Panc1 (cell line): ENCODE measurements at regions not wholly inside any gene's neighbourhood (a gene's known extent, or its start where the extent isn't known, plus 50 kb on each side); places are given as distances from the start of the nearest gene placed in this dataset.
"Not testable (repeated sequence)": the region's sequence is repeated elsewhere in the genome, so short reads cannot be mapped to it uniquely, and the experiment has no call there.

Experiments
- ATAC-seq: fragments of 200-7000 bp; cut with Tn5 transposase; 2 replicates; pipeline ENCODE4 v1.9.1; 2020; ENCODE audit warnings: mild to moderate bottlenecking, moderate library complexity
- BruUV-seq: library from RNA; stranded (reverse); fragments of 400-500 nt; replicated peaks from 2 replicates; lab custom pipeline; 2021; lab: Mats Ljungman, UMichigan
- CTCF ChIA-PET: fragments of 300-600 bp; sonication (Branson Sonifier 250); formaldehyde crosslinking; loops from one replicate; lab custom pipeline; 2022; ENCODE audit warnings: antibody characterized with exemption; lab: Charles Lee
- POLR2A ChIA-PET: fragments of 300-600 bp; sonication (Branson Sonifier 250); formaldehyde crosslinking; loops from one replicate; lab custom pipeline; 2022; ENCODE audit warnings: antibody characterized with exemption; lab: Charles Lee
- DNase-seq: peaks from one replicate; pipeline ENCODE4 v3.0.0-alpha.2; 2010; ENCODE audit warnings: low read depth, low spot score
- H3K27ac ChIP-seq: 2 replicates; pipeline ENCODE4 v1.5.1; 2011; ENCODE audit warnings: mild to moderate bottlenecking, low read length, inconsistent platforms
- H3K27me3 ChIP-seq: fragments of 200-500 bp; sonication (Bioruptor generic); 2 replicates; pipeline ENCODE4 v1.6.0; 2014; ENCODE audit warnings: low read length, inconsistent platforms; ENCODE audit not compliant: control insufficient read depth, insufficient read depth
- H3K36me3 ChIP-seq: fragments of 200-500 bp; sonication (Bioruptor generic); 2 replicates; pipeline ENCODE4 v1.5.1; 2014; ENCODE audit warnings: inconsistent platforms, mild to moderate bottlenecking, low read length, moderate library complexity; ENCODE audit not compliant: control insufficient read depth, insufficient read depth
- H3K4me1 ChIP-seq: 2 replicates; pipeline ENCODE4 v1.5.1; 2011; ENCODE audit warnings: inconsistent platforms, mild to moderate bottlenecking, low read length, moderate library complexity; ENCODE audit not compliant: control insufficient read depth, insufficient read depth
- H3K4me3 ChIP-seq, 2 experiments: 2 replicates each; pipeline ENCODE4 v1.5.1; 2011 to 2012; ENCODE audit warnings: low read depth in 2 of 2, low read length in 2 of 2, mild to moderate bottlenecking in 2 of 2, inconsistent platforms in 1 of 2, moderate library complexity in 1 of 2
- H3K9me3 ChIP-seq: fragments of 200-500 bp; sonication (Bioruptor generic); 2 replicates; pipeline ENCODE4 v1.5.1; 2014; ENCODE audit warnings: low read depth, mild to moderate bottlenecking, inconsistent platforms, low read length, moderate library complexity; ENCODE audit not compliant: control insufficient read depth, insufficient read depth
- POLR2AphosphoS5 ChIP-seq: IDR thresholded peaks from 2 replicates; pipeline ENCODE4 v1.6.1; 2012; ENCODE audit warnings: mild to moderate bottlenecking, low read depth, low read length, moderate library complexity
- SIN3A ChIP-seq: IDR thresholded peaks from 2 replicates; pipeline ENCODE4 v1.6.1; 2012; ENCODE audit warnings: low read depth, mild to moderate bottlenecking, low read length, moderate library complexity, borderline replicate concordance; ENCODE audit not compliant: insufficient read depth
- TCF7L2 ChIP-seq: IDR thresholded peaks from 2 replicates; pipeline ENCODE4 v1.6.1; 2011; ENCODE audit warnings: mild to moderate bottlenecking, low read depth, low read length, inconsistent platforms
- in situ Hi-C: cut with HindIII; loops from 2 replicates; pipeline ENCODE4 v1.10.0; 2016; ENCODE audit warnings: low sequenced_read_pairs, low pct_unique_long_range_greater_than_20kb
- intact Hi-C: fragments of 100-400 bp; cut with micrococcal nuclease; formaldehyde crosslinking; loops from one replicate; pipeline ENCODE4 v1.10.0; 2022; ENCODE audit not compliant: unreplicated experiment
- TF ChIP-seq, protein P1 (sequence below): fragments of 450-650 bp; IDR thresholded peaks from 2 replicates; pipeline ENCODE4 v1.5.1; 2017; ENCODE audit warnings: mild to moderate bottlenecking
- TF ChIP-seq, protein P2 (sequence below), 2 experiments: IDR thresholded peaks; 2 replicates each; pipeline ENCODE4 v1.6.1; 2011 to 2012; ENCODE audit warnings: low read depth in 2 of 2, control low read depth in 1 of 2, low read length in 1 of 2, mild to moderate bottlenecking in 1 of 2, moderate library complexity in 1 of 2; ENCODE audit not compliant: insufficient read depth in 1 of 2

DNA sequence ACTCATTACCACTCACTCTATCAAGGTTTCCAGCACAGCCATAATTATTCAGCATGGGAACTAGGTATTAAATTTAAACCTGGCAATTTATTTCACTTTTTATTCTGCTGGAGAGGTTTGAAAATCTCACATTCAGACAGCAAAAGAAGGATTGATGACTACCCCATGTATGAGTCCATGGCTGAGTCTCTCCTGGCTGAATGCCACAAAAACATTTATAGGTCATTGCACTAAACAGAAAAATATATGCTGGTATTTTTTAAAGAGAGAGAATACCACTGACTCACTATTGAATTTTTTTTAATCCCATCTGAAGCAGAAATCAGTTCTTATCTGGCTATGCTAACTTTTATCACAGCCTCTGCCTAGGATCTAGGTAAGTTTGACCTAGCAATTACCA lies 336.3 kb downstream of the PPP1R3A start:
- H3K4me3 ChIP-seq = no peak overlapping the region
- ATAC-seq = no peak
- POLR2A ChIA-PET = no interaction called here
- H3K9me3 ChIP-seq = no peaks in the 10 kb centered on the region
- CTCF ChIA-PET = no interaction called here
- no peaks in the 10 kb centered on the region for H3K27me3 ChIP-seq
- no peak for TF ChIP-seq POLR2AphosphoS5
- TF ChIP-seq SIN3A = no peak
- TF ChIP-seq TCF7L2 = no peak
- TF ChIP-seq, protein P1, sequence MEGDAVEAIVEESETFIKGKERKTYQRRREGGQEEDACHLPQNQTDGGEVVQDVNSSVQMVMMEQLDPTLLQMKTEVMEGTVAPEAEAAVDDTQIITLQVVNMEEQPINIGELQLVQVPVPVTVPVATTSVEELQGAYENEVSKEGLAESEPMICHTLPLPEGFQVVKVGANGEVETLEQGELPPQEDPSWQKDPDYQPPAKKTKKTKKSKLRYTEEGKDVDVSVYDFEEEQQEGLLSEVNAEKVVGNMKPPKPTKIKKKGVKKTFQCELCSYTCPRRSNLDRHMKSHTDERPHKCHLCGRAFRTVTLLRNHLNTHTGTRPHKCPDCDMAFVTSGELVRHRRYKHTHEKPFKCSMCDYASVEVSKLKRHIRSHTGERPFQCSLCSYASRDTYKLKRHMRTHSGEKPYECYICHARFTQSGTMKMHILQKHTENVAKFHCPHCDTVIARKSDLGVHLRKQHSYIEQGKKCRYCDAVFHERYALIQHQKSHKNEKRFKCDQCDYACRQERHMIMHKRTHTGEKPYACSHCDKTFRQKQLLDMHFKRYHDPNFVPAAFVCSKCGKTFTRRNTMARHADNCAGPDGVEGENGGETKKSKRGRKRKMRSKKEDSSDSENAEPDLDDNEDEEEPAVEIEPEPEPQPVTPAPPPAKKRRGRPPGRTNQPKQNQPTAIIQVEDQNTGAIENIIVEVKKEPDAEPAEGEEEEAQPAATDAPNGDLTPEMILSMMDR = no peak
- TF ChIP-seq, protein P2, sequence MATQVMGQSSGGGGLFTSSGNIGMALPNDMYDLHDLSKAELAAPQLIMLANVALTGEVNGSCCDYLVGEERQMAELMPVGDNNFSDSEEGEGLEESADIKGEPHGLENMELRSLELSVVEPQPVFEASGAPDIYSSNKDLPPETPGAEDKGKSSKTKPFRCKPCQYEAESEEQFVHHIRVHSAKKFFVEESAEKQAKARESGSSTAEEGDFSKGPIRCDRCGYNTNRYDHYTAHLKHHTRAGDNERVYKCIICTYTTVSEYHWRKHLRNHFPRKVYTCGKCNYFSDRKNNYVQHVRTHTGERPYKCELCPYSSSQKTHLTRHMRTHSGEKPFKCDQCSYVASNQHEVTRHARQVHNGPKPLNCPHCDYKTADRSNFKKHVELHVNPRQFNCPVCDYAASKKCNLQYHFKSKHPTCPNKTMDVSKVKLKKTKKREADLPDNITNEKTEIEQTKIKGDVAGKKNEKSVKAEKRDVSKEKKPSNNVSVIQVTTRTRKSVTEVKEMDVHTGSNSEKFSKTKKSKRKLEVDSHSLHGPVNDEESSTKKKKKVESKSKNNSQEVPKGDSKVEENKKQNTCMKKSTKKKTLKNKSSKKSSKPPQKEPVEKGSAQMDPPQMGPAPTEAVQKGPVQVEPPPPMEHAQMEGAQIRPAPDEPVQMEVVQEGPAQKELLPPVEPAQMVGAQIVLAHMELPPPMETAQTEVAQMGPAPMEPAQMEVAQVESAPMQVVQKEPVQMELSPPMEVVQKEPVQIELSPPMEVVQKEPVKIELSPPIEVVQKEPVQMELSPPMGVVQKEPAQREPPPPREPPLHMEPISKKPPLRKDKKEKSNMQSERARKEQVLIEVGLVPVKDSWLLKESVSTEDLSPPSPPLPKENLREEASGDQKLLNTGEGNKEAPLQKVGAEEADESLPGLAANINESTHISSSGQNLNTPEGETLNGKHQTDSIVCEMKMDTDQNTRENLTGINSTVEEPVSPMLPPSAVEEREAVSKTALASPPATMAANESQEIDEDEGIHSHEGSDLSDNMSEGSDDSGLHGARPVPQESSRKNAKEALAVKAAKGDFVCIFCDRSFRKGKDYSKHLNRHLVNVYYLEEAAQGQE (IDR thresholded peaks at IDR 0.05; ENCODE audit: insufficient read depth in 1 of 2, low read depth in 2 of 2, low read length in 1 of 2) = no peak
- H3K4me1 ChIP-seq = no peaks in the 10 kb centered on the region
- DNase-seq = no peak
- intact Hi-C loops = no loop called here
- in situ Hi-C loops = no loop called here
- no peaks in the 10 kb centered on the region for H3K36me3 ChIP-seq
- BruUV-seq = no TSS peak
- no peak overlapping the region for H3K27ac ChIP-seq

DNA sequence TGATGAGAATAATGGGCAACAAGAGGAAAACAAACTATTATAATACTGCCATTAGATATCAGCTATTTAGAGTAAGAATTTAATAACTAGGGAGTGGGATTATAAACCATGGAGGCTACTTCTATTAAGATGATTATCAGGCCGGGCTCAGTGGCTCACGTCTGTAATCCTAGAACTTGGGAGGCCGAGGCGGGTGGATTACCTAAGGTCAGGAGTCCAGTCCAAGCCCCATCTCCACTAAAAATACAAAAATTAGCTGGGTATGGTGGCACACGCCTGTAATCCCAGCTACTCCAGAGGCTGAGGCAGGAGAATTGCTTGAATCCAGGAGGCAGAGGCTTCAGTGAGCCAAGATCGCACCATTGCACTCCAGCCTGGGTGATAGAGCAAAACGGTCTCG lies 355.6 kb downstream of the PPP1R3A start:
- H3K9me3 ChIP-seq, DNase-seq, H3K27me3 ChIP-seq, H3K4me1 ChIP-seq, BruUV-seq, POLR2A ChIA-PET, H3K27ac ChIP-seq, H3K4me3 ChIP-seq, H3K36me3 ChIP-seq, ATAC-seq, CTCF ChIA-PET, in situ Hi-C loops, intact Hi-C loops: not testable (repeated sequence)

DNA sequence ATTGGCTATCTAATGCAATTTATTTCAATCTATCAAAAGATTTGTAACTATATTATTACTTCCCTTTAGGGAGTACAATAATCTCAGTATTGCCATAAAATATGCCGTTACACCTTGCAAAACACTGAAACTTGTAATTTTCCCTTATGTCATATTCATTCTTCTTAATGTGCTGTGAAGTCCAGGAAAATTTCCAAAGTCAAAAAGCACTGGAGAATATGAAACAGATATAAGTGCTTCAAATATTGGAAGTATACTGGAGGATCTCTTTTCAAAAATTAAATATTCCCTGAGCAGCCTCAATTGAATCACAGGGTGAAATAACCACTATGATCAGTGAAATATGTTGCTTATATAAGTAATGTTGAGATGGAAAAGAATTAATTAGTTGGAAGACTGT lies 356.0 kb downstream of the PPP1R3A start:
- ChIA-PET POLR2A (no interaction called here), CTCF (no interaction called here)
- Histone ChIP-seq H3K27me3 (no peaks in the 10 kb centered on the region), H3K4me1 (no peaks in the 10 kb centered on the region), H3K4me3 (no peak overlapping the region), H3K9me3 (no peaks in the 10 kb centered on the region), H3K36me3 (no peaks in the 10 kb centered on the region), H3K27ac (no peak overlapping the region)
- BruUV-seq = no TSS peak
- in situ Hi-C loops = no loop called here
- no peak for DNase-seq
- ATAC-seq = no peak
- TF ChIP-seq POLR2AphosphoS5 (no peak), SIN3A (no peak), TCF7L2 (no peak)
- TF ChIP-seq, protein P1 = no peak
- TF ChIP-seq, protein P2 (IDR thresholded peaks at IDR 0.05; ENCODE audit: insufficient read depth in 1 of 2, low read depth in 2 of 2, low read length in 1 of 2) = no peak
- intact Hi-C loops = no loop called here
